ENCODE measurements at regions not wholly inside any gene's neighbourhood (a gene's known extent, or its start where the extent isn't known, plus 50 kb on each side); places are given as distances from the start of the nearest gene placed in this dataset.

DNA sequence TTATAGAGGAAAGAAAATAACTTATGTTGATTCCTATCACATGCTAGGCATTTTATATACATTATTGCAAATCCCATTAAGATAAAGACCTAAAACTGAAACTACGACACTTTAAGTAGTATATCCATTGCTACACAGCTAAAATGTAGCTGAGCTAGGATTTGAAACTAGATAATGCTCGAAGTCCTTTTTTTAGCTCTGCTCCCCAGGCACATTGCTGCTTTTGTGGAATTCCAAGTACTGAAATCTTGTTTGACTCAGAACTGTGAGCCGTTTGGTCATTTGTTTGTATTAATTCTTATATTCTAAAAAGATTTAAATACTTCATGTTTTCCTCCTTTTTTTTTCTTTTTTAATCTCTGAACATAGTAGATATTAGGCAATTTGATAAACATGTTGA lies 644.8 kb downstream of the HACE1 start:
- Histone ChIP-seq H4K5ac (ENCODE audit: insufficient read length, low read depth, low read length) (no peak overlapping the region), H3K18ac (ENCODE audit: extremely low read depth, low read length) (no peak overlapping the region), H2BK5ac (ENCODE audit: low read depth, low read length) (no peak overlapping the region), H2BK15ac (ENCODE audit: low read length) (no peak overlapping the region), H3K36me3 (ENCODE audit: control insufficient read depth in 2 of 4, insufficient read depth in 4 of 4, low read length in 3 of 4) (no peaks in the 10 kb centered on the region), H2AFZ (ENCODE audit: low read length) (no peak overlapping the region), H4K20me1 (replicated peaks in 1 of 2; ENCODE audit: control insufficient read depth in 1 of 2, insufficient read depth in 2 of 2, low read length in 2 of 2) (no peaks in the 10 kb centered on the region), H3K56ac (replicated peaks; ENCODE audit: insufficient read length, low read depth, low read length) (no peak overlapping the region), H2BK12ac (ENCODE audit: low read depth, low read length) (no peak overlapping the region), H2BK120ac (replicated peaks; ENCODE audit: low read depth, low read length) (no peak overlapping the region), H3K27me3 (replicated peaks in 1 of 4; ENCODE audit: control insufficient read depth in 3 of 4, extremely low read depth in 1 of 4, insufficient read depth in 3 of 4, low read length in 3 of 4) (no peaks in the 10 kb centered on the region), H3K4me2 (ENCODE audit: insufficient read depth in 1 of 2, low read depth in 2 of 2, low read length in 2 of 2) (no peak overlapping the region), H3K79me2 (ENCODE audit: control insufficient read depth in 1 of 2, insufficient read depth in 2 of 2, low read length in 2 of 2) (no peaks in the 10 kb centered on the region), H3K23me2 (ENCODE audit: low read depth, low read length) (no peaks in the 10 kb centered on the region; the same call in 1 of the 2 replicates), H4K8ac (ENCODE audit: extremely low read depth, insufficient read depth, low read length) (no peak overlapping the region), H2BK20ac (ENCODE audit: low read length) (no peak overlapping the region), H4K91ac (replicated peaks; ENCODE audit: insufficient read length, low read length) (no peak overlapping the region), H3K4ac (replicated peaks; ENCODE audit: insufficient read length, low read depth, low read length) (no peak overlapping the region), H3K9ac (replicated peaks in 1 of 4; ENCODE audit: extremely low read depth in 1 of 4, low read depth in 3 of 4, low read length in 3 of 4) (no peak overlapping the region), H3K27ac (ENCODE audit: low read depth, low read length) (no peak overlapping the region), H2AK5ac (ENCODE audit: low read depth, low read length) (no peak overlapping the region), H3K23ac (ENCODE audit: insufficient read length) (no peak overlapping the region), H3K14ac (ENCODE audit: insufficient read length) (no peak overlapping the region), H3K9me3 (ENCODE audit: insufficient read depth in 2 of 2, low read depth in 1 of 2, low read length in 1 of 2) (no peaks in the 10 kb centered on the region), H3K4me3 (ENCODE audit: extremely low read depth in 1 of 4, insufficient read depth in 2 of 4, low read depth in 3 of 4, low read length in 4 of 4) (no peak overlapping the region), H3K79me1 (ENCODE audit: low read depth, low read length) (no peaks in the 10 kb centered on the region), H3K4me1 (replicated peaks in 1 of 4; ENCODE audit: control insufficient read depth in 3 of 4, insufficient read depth in 4 of 4, low read length in 3 of 4) (no peaks in the 10 kb centered on the region)
- DNase-seq (ENCODE audit: low read depth in 1 of 2, low spot score in 2 of 2) (no peak), FAIRE-seq (no peak)
- POLR2A ChIA-PET (ENCODE audit: partially characterized antibody) = no interaction called here
- CTCF ChIA-PET (ENCODE audit: partially characterized antibody) = interaction anchor here (1.0 kb wide), 1 partner anchor 13 kb away, joined by 3 read pairs; no protein-coding TSS in a partner anchor
- 88% methylated on average over 3 of the region's 3 CpGs; no CpG with 5 or more reads in 1 of the 2 experiments for WGBS, 2 experiments (ENCODE audit: extremely low coverage in 1 of 2, insufficient coverage in 1 of 2, insufficient read length in 1 of 2, insufficient replicate concordance in 2 of 2, low coverage in 1 of 2, low lambda C conversion rate in 2 of 2, missing lambda C conversion rate in 1 of 2)
- TF ChIP-seq CHD2 (IDR thresholded peaks at IDR 0.05; ENCODE audit: low read length) (no peak), RAD21 (IDR thresholded peaks at IDR 0.05 in 1 of 2, conservative IDR thresholded peaks at IDR 0.05 in 1 of 2; ENCODE audit: low read depth in 2 of 2, low read length in 2 of 2) (no peak), CEBPB (IDR thresholded peaks at IDR 0.05; ENCODE audit: low read depth, low read length) (no peak), SRF (IDR thresholded peaks at IDR 0.05; ENCODE audit: low read depth, low read length) (no peak), RNF2 (IDR thresholded peaks at IDR 0.05; ENCODE audit: borderline replicate concordance, low read depth, low read length, missing control alignments, poor library complexity, severe bottlenecking) (no peak), NANOG (IDR thresholded peaks at IDR 0.05; ENCODE audit: insufficient read depth, low read depth, low read length, poor library complexity, severe bottlenecking) (no peak), HDAC2 (IDR thresholded peaks at IDR 0.05; ENCODE audit: borderline replicate concordance in 1 of 2, low read depth in 2 of 2, low read length in 2 of 2) (no peak), CBX5 (IDR thresholded peaks at IDR 0.05; ENCODE audit: low read depth, low read length) (no peak), TEAD4 (IDR thresholded peaks at IDR 0.05; ENCODE audit: low read depth, low read length) (no peak), SIX5 (IDR thresholded peaks at IDR 0.05; ENCODE audit: low read depth, low read length) (no peak), CREB1 (IDR thresholded peaks at IDR 0.05) (no peak)
- TF ChIP-seq, protein P1, sequence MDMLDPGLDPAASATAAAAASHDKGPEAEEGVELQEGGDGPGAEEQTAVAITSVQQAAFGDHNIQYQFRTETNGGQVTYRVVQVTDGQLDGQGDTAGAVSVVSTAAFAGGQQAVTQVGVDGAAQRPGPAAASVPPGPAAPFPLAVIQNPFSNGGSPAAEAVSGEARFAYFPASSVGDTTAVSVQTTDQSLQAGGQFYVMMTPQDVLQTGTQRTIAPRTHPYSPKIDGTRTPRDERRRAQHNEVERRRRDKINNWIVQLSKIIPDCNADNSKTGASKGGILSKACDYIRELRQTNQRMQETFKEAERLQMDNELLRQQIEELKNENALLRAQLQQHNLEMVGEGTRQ (IDR thresholded peaks at IDR 0.05; ENCODE audit: low read length) = no peak
- TF ChIP-seq, protein P2, sequence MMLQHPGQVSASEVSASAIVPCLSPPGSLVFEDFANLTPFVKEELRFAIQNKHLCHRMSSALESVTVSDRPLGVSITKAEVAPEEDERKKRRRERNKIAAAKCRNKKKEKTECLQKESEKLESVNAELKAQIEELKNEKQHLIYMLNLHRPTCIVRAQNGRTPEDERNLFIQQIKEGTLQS (IDR thresholded peaks at IDR 0.05; ENCODE audit: insufficient read depth, low read depth, low read length) = no peak

Measured in H1 (cell line).